ENCODE measurements at regions not wholly inside any gene's neighbourhood (a gene's known extent, or its start where the extent isn't known, plus 50 kb on each side); places are given as distances from the start of the nearest gene placed in this dataset.
"Not testable (repeated sequence)": the region's sequence is repeated elsewhere in the genome, so short reads cannot be mapped to it uniquely, and the experiment has no call there.

DNA sequence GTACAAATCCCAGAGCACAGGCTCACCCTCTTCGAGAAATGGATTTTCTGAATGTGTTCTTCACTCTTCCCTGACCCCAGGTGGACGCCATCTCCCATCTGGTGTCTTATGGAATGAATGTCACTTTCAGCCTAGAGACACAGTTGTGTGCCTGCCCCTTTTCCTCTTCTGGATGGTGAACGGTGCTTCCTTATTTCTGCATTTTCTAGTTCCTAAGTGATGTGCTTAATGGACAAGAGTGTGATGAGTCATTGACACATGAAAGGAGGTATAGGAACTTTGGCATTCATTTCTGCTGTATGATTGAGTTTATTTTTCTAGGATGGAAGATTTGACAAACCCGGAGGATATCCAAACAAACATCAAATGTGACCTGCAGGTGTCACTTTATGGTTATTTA, 114.9 kb upstream of the PTPN20 start:
- TF ChIP-seq, protein P1, sequence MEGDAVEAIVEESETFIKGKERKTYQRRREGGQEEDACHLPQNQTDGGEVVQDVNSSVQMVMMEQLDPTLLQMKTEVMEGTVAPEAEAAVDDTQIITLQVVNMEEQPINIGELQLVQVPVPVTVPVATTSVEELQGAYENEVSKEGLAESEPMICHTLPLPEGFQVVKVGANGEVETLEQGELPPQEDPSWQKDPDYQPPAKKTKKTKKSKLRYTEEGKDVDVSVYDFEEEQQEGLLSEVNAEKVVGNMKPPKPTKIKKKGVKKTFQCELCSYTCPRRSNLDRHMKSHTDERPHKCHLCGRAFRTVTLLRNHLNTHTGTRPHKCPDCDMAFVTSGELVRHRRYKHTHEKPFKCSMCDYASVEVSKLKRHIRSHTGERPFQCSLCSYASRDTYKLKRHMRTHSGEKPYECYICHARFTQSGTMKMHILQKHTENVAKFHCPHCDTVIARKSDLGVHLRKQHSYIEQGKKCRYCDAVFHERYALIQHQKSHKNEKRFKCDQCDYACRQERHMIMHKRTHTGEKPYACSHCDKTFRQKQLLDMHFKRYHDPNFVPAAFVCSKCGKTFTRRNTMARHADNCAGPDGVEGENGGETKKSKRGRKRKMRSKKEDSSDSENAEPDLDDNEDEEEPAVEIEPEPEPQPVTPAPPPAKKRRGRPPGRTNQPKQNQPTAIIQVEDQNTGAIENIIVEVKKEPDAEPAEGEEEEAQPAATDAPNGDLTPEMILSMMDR (IDR thresholded peaks at IDR 0.05): not testable (repeated sequence)
- not testable (repeated sequence) for TF ChIP-seq POLR2AphosphoS5, POLR2A, EP300 (IDR thresholded peaks at IDR 0.05)
